Naive B cell (primary cell): ENCODE measurements at regions not wholly inside any gene's neighbourhood (a gene's known extent, or its start where the extent isn't known, plus 50 kb on each side); places are given as distances from the start of the nearest gene placed in this dataset.

ENCODE experiments used
- ATAC-seq, 2 donors: fragments of 150-1000 bp; cut with Tn5 transposase; 2 replicates each; pipeline ENCODE4 v1.10.0; 2021; ENCODE audit warnings: low read depth in 2 of 2, mild to moderate bottlenecking in 2 of 2, moderate library complexity in 2 of 2
- DNase-seq: peaks from one replicate; pipeline ENCODE4 v3.0.0; 2022
- H3K27ac Mint-ChIP-seq, 6 donors: one replicate each; pipeline ENCODE4 v1.8.0; 2020 to 2022; ENCODE audit warnings: mild to moderate bottlenecking in 6 of 6, mixed read lengths in 6 of 6, moderate library complexity in 5 of 6, inconsistent platforms in 2 of 6
- H3K27me3 Mint-ChIP-seq, 3 donors: one replicate each; pipeline ENCODE4 v1.8.0; 2021 to 2022; ENCODE audit warnings: mixed read lengths in 3 of 3, mild to moderate bottlenecking in 1 of 3
- H3K36me3 Mint-ChIP-seq, 2 donors: one replicate each; pipeline ENCODE4 v1.8.0; 2020 to 2022; ENCODE audit warnings: mixed read lengths in 2 of 2, inconsistent platforms in 1 of 2, mild to moderate bottlenecking in 1 of 2
- H3K4me1 Mint-ChIP-seq, 3 donors: one replicate each; pipeline ENCODE4 v1.8.0; 2020 to 2022; ENCODE audit warnings: mixed read lengths in 3 of 3, inconsistent platforms in 1 of 3, mild to moderate bottlenecking in 1 of 3, moderate library complexity in 1 of 3
- H3K4me3 Mint-ChIP-seq, 8 donors: one replicate each; pipeline ENCODE4 v1.8.0; 2020 to 2022; ENCODE audit warnings: mild to moderate bottlenecking in 8 of 8, mixed read lengths in 8 of 8, moderate library complexity in 8 of 8, inconsistent platforms in 2 of 8
- H3K9me3 Mint-ChIP-seq, 7 donors: one replicate each; pipeline ENCODE4 v1.8.0; 2020 to 2022; ENCODE audit warnings: mixed read lengths in 7 of 7, mild to moderate bottlenecking in 5 of 7, inconsistent platforms in 2 of 7, moderate library complexity in 1 of 7

DNA sequence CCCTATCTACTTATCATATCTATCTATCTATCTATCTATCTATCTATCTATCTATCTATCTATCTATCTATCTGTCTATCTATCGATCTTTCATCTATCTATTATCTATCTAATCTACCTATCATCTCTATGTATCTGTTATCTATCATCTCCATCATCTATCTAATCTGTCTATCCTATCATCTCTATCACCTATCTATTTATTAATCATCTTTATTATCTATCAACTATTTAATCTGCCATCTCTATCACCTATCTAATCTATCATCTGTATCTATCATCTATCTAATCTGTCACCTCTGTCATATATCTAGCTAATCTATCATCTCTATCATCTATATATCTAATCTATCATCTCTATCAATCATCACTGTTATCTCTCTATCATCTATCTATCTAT lies 736.3 kb downstream of the TYW1 start:
- ATAC-seq (no peak), DNase-seq (no peak)
- no peaks in the 10 kb centered on the region for H3K36me3 Mint-ChIP-seq
- no peak overlapping the region for H3K27ac Mint-ChIP-seq
- no peak overlapping the region for H3K4me3 Mint-ChIP-seq
- H3K4me1 Mint-ChIP-seq = no peaks in the 10 kb centered on the region
- no peaks in the 10 kb centered on the region for H3K27me3 Mint-ChIP-seq
- peaks cover 3 to 27% (median 13%) of the 10 kb centered on the region in 7 donors for H3K9me3 Mint-ChIP-seq

DNA sequence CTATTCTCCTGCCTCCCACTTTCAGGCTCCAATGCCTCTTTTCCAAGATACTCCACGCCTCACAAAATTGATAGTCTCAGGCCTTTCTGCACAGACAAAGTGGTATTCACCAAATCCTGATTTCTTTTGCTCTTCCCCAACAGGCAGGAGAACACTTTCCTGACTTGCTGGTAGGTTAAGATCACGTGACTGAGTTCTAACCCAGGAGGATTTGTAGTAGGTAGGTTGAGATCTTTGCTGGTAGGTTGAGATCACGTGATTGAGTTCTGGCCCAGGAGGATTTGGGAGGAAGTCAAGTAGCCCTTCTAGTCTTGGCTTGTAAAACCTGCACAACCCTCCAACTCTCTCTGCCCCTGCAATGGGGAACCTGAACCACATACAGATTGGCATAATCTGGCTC lies 741.5 kb downstream of the TYW1 start:
- ATAC-seq (no peak), DNase-seq (no peak)
- Mint-ChIP-seq H3K4me3 (no peak overlapping the region), H3K9me3 (peaks cover 6 to 34% (median 21%) of the 10 kb centered on the region in 7 donors), H3K36me3 (no peaks in the 10 kb centered on the region), H3K27me3 (no peaks in the 10 kb centered on the region), H3K4me1 (no peaks in the 10 kb centered on the region), H3K27ac (no peak overlapping the region)

DNA sequence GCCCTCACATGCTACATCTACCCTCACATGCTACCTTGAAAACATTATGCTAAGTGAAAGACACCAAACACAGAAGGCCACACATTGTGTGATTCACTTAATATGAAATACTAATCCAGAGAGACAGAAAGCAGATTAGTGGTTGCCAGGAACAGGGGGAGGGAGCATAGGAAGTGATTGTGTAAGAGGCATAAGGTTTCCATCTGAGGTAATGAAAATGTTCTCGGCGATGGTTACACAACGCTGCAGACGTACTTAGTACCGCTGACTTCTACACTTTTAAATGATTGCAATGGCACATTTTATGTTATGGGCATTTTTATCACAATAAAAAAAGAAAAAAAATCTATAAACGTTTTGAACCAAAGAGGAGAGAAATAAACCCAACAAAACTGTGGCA lies 742.3 kb downstream of the TYW1 start:
- H3K36me3 Mint-ChIP-seq = no peaks in the 10 kb centered on the region
- H3K27me3 Mint-ChIP-seq = no peaks in the 10 kb centered on the region
- peaks cover 6 to 34% (median 18%) of the 10 kb centered on the region in 7 donors for H3K9me3 Mint-ChIP-seq

DNA sequence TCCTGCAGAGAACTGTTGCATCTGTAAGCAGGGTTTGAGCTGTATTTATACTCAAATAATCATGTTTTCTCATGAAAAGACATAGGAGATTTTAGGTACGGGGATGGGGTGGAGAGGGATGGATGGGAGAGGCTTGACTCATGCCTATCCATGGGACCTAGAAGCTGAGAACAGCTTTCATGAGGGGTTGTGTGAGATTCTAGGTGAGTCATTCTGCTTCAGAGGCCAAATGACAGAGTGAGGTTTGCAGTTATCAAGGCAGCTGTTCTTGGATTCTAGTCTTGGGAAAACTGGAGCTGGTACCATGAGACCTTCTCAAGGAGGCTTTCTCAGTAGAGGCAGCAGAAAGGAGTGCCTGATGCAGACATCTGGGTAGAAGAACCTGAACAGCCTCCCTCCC lies 746.9 kb downstream of the TYW1 start:
- H3K4me1 Mint-ChIP-seq = no peaks in the 10 kb centered on the region

More for the DNA sequence above, 742.3 kb downstream of the TYW1 start:
- DNase-seq (no peak), ATAC-seq (no peak)
- H3K27ac Mint-ChIP-seq = peak overlapping the region in 1 of 6 donors; percentile 40
- no peak overlapping the region for H3K4me3 Mint-ChIP-seq
- no peaks in the 10 kb centered on the region for H3K4me1 Mint-ChIP-seq

DNA sequence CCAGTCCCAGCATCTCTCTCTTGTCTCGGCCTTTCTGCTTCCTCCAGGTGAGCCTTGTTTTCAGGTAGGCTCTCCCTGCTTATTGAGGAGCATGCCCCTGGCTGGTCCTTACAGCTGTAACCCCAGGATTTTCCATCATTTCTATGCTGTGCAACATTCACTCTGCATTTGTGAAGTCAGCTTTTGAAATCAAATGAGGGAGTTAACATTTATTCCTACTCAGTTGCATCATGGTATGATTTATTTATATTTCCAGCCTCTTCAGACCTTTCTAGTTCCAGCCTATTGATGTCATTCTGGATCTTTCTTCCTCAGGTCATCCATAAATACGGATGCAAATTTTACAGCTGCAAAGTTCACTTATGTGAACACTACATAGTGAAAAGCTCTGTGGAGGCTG lies 755.6 kb downstream of the TYW1 start:
- Mint-ChIP-seq H3K4me3 (no peak overlapping the region), H3K27ac (no peak overlapping the region), H3K9me3 (peaks cover 0 to 11% (median 6%) of the 10 kb centered on the region in 7 donors), H3K4me1 (no peaks in the 10 kb centered on the region), H3K36me3 (no peaks in the 10 kb centered on the region), H3K27me3 (no peaks in the 10 kb centered on the region)
- no peak for DNase-seq
- ATAC-seq = no peak

More for the DNA sequence above, 746.9 kb downstream of the TYW1 start:
- DNase-seq = no peak
- Mint-ChIP-seq H3K4me3 (no peak overlapping the region), H3K9me3 (peaks cover 6 to 33% (median 15%) of the 10 kb centered on the region in 7 donors), H3K36me3 (no peaks in the 10 kb centered on the region), H3K27me3 (no peaks in the 10 kb centered on the region), H3K27ac (no peak overlapping the region)
- ATAC-seq = no peak

DNA sequence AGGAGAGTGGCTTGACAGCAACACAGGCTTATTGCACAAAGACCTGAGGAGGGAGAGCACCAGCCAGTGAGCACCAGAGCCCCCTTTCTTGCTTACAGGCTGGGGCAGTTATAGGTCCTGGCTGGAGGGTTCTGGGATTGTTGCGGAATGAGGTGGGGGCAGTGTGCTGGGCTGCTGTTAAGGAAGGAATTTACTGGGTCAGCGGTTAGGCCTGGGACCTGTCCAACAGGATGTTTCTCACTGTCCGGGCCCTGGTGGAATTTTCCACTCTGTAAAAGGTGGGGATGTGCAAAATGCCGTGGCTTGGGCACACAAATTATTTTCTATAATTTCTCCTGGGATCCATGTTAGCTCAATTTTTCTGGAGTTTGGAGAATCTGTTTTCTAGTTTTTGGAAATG lies 757.3 kb downstream of the TYW1 start:
- Mint-ChIP-seq H3K4me3 (no peak overlapping the region), H3K27ac (no peak overlapping the region), H3K27me3 (no peaks in the 10 kb centered on the region), H3K4me1 (no peaks in the 10 kb centered on the region), H3K9me3 (peaks cover 4 to 13% (median 8%) of the 10 kb centered on the region in 7 donors), H3K36me3 (no peaks in the 10 kb centered on the region)
- DNase-seq = no peak
- ATAC-seq = no peak

DNA sequence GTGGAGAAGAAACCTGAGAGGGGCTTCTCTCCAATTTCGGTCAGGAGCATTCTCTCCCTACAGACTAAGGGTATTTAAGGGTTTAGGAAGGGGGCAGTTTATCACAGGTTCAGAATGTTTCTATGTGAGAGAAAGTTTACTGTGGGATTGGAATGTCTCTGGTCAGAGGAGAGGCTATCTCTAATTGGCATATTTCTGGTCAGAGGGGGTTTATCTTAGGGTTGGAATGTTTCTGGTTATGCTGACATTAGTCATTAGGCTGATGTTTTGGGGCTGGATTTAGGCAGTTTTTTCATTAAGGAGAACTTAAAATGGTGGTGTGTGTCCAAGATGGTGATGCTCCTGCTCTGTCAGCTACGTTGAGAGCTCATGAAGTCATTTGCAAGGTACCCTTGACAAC lies 758.0 kb downstream of the TYW1 start:
- no peaks in the 10 kb centered on the region for H3K4me1 Mint-ChIP-seq
- no peak overlapping the region for H3K27ac Mint-ChIP-seq
- ATAC-seq (no peak), DNase-seq (no peak)
- H3K36me3 Mint-ChIP-seq = no peaks in the 10 kb centered on the region
- peaks cover 4 to 12% (median 5%) of the 10 kb centered on the region in 7 donors for H3K9me3 Mint-ChIP-seq
- no peaks in the 10 kb centered on the region for H3K27me3 Mint-ChIP-seq
- H3K4me3 Mint-ChIP-seq = no peak overlapping the region

DNA sequence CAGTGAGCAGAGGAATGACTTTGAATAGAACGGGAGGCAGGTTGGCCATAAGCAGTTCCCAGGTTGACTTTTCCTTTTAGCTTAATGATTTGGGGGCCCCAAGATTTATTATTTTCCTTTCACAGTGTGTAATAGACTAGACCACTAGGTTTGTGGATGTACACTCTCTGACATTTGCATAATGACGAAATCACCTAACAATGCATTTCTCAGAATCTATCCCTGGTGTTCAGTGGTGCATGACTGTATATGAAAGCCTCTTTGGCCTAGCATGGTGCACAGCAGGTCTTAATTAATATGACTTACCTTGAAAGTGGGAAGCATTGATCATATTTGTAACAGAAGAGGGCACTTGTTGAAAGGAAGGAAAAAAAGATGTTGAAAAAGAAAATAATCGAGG lies 761.9 kb downstream of the TYW1 start:
- Mint-ChIP-seq H3K9me3 (peaks cover 2 to 13% (median 8%) of the 10 kb centered on the region in 7 donors), H3K4me3 (no peak overlapping the region), H3K36me3 (no peaks in the 10 kb centered on the region), H3K27me3 (no peaks in the 10 kb centered on the region), H3K27ac (no peak overlapping the region), H3K4me1 (no peaks in the 10 kb centered on the region)
- DNase-seq = no peak
- ATAC-seq = no peak

DNA sequence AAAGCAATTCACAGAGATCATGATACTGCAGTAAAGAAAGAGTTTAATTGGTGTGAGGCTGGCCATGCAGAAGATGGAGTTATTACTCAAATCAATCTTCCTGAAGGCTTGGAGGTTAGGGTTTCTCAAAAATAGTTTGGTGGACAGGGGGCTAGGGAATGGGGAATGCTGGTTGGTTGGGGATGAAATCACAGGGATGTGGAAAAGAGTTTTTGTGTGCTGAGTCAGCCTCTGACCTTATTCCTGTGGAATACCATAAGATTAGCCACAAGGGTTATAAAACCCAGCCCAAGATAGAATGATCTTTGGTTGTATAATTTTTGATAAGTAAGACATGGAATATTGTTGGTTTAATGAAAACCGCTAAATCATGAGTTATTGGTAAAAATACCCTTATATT lies 764.3 kb downstream of the TYW1 start:
- H3K9me3 Mint-ChIP-seq = peaks cover 2 to 13% (median 7%) of the 10 kb centered on the region in 7 donors

DNA sequence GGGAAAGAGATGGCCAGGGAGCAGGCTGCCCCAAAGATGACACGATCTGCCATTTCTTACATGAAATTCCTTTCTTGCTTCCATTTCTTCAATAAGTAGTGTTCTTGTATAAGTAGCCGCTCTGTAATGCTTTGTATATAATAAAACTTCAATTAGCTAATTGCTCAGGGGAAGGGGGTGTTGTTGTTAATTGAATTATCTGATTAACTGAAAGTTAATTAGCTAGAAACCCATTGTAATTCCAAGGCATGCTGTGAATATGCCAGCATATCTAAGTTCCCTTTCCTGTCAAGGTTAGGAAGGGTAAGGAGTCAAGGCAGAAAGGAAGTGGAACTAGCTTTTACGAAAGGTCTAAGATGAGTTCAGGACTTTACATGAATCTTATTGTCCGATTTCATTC lies 765.9 kb downstream of the TYW1 start:
- DNase-seq (no peak), ATAC-seq (no peak)
- Mint-ChIP-seq H3K27ac (no peak overlapping the region), H3K4me3 (no peak overlapping the region), H3K36me3 (no peaks in the 10 kb centered on the region), H3K9me3 (peaks cover 2 to 13% (median 10%) of the 10 kb centered on the region in 7 donors), H3K4me1 (no peaks in the 10 kb centered on the region), H3K27me3 (no peaks in the 10 kb centered on the region)

More for the DNA sequence above, 764.3 kb downstream of the TYW1 start:
- Mint-ChIP-seq H3K4me1 (no peaks in the 10 kb centered on the region), H3K36me3 (no peaks in the 10 kb centered on the region), H3K27me3 (no peaks in the 10 kb centered on the region), H3K4me3 (no peak overlapping the region), H3K27ac (no peak overlapping the region)
- no peak for DNase-seq
- no peak for ATAC-seq

DNA sequence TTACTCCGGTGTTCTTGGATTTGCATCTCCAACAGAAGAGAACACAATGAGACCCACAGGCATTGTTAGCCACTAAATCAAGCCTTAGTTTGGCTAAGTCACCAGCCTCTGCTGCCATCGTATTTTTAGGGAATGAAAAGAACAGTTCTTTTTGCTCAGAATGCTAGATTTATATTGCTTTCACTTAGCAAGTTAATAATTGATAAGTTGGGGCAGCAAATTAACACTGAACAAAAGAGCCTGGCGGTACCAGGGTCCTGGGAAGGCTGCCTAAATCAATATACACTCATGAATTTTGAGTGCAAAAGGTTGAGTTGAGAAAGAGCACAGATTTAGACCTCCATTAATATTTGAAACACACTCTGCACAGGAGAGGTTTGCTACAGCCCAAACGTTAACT lies 767.7 kb downstream of the TYW1 start:
- no peaks in the 10 kb centered on the region for H3K36me3 Mint-ChIP-seq
- DNase-seq = no peak
- no peaks in the 10 kb centered on the region for H3K27me3 Mint-ChIP-seq
- H3K9me3 Mint-ChIP-seq = peaks cover 2 to 13% (median 6%) of the 10 kb centered on the region in 7 donors
- H3K4me3 Mint-ChIP-seq = no peak overlapping the region
- H3K4me1 Mint-ChIP-seq = no peaks in the 10 kb centered on the region
- no peak for ATAC-seq
- no peak overlapping the region for H3K27ac Mint-ChIP-seq

DNA sequence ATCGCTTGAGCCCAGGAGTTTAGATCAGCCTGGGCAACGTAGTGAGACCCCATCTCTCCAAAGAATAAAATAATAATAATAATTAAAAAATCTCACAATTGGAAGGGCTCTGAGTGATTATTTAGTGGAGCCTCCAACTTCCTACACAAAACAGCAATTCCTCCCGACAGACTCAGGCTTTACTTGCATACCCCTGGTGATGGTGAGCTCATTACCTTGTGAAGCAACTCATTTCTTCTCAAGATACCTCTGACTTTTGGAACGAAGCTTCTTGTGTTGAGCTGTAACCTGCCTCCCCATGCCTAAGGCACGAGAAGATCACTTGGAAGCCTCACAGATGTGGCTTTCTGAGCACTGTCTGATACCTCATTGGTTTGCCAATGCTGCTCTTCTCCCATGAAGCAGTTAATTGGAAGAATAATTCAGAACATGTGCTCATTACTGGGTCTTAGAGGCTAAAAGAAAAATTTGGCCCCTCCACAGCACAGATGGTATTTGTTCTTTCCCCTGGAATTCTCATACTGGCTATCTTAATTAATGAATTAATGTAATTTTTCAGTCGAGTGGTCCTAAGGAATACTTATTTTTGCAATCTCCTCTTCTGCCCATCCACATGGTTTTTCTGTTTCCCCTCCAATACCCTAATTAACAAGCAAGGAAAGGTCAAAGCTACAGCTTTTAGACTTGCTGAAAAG lies 769.0 kb downstream of the TYW1 start:
- Mint-ChIP-seq H3K4me1 (no peaks in the 10 kb centered on the region), H3K27me3 (no peaks in the 10 kb centered on the region), H3K36me3 (no peaks in the 10 kb centered on the region), H3K27ac (no peak overlapping the region), H3K4me3 (no peak overlapping the region), H3K9me3 (peaks cover 9 to 23% (median 11%) of the 10 kb centered on the region in 7 donors)
- ATAC-seq (no peak), DNase-seq (no peak)

DNA sequence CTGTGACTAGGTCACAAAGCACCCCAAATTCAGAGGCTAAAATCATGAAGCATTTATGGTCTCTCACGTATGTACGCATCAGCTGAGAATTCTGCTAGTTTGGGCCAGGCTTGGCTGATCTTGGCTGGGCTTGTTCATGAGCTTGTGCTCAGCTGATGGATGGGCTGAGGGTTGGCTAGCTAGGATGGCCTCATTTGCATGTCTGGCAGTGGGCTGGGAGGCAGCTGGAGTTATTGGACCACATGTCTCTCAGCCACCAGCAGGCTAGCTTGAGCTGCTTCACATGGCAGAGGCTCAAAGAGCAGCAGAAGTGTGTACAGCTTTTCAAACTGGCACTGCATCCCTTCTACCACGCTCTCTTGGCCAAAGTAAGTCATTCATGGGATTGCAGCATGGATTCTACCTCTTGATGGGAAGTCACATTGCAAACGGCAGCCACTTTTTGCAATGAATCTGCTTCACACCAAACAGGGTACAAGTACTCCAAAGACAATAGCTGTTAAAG lies 770.3 kb downstream of the TYW1 start:
- no peak for DNase-seq
- H3K4me3 Mint-ChIP-seq = no peak overlapping the region
- H3K27me3 Mint-ChIP-seq = no peaks in the 10 kb centered on the region
- no peak for ATAC-seq
- no peaks in the 10 kb centered on the region for H3K4me1 Mint-ChIP-seq
- no peak overlapping the region for H3K27ac Mint-ChIP-seq
- peaks cover 9 to 23% (median 13%) of the 10 kb centered on the region in 7 donors for H3K9me3 Mint-ChIP-seq
- no peaks in the 10 kb centered on the region for H3K36me3 Mint-ChIP-seq

DNA sequence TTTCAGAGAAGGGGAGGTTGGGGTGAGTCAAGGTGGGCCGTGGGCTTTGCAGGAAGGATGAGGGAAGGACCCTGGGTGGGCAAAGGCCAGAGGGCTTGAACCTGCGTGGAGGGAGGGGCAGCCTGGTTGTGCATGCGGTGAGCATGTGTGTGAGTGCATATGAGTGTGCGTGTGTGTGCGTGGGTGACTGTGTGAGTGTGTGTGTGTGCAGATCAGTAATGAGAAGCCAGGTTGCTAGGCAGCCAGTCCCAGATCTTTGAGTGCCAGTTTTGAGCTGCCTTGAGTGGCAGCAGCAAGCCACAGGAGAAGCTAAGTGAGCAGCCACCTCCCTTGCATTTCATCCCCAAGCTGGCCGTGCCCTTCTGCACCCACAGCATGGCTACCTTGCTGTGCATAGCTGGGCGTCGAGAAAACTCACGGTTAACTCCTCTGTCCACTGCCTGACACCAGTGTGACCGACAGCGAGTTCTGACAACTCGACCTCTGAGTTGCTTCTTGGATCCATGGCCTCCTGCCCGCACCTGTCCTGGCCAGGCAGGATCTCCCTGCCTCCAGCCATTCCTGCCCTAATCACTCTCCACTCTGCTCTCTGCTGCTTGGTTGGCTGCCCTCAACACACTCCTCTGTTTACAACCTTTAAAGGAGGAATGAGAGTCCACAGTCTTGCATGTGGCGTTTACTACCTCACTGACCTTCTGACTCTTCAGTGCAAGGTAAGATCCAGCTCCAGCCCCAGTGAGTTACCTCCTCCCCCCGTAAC lies 775.4 kb downstream of the TYW1 start:
- Mint-ChIP-seq H3K4me3 (no peak overlapping the region), H3K36me3 (no peaks in the 10 kb centered on the region), H3K4me1 (no peaks in the 10 kb centered on the region), H3K9me3 (peaks cover 9 to 27% (median 14%) of the 10 kb centered on the region in 7 donors), H3K27me3 (no peaks in the 10 kb centered on the region), H3K27ac (peak overlapping the region in 3 of 6 donors; percentile 13 to 54 (median 54))
- no peak for ATAC-seq
- DNase-seq = no peak
